ENCODE measurements at regions not wholly inside any gene's neighbourhood (a gene's known extent, or its start where the extent isn't known, plus 50 kb on each side); places are given as distances from the start of the nearest gene placed in this dataset.

GRCh38 chr16:50436271-50436670 is 67.5 kb upstream of the BRD7 start:
- Histone ChIP-seq H3K27me3 (no peaks in the 10 kb centered on the region), H3K9me3 (no peaks in the 10 kb centered on the region), H3K4me3 (no peak overlapping the region), H3K27ac (no peak overlapping the region), H3K4me1 (no peaks in the 10 kb centered on the region), H3K36me3 (no peaks in the 10 kb centered on the region)
- 78 to 90% methylated on average over 3 of the region's 3 CpGs for WGBS, 2 donors
- ATAC-seq (no peak), FAIRE-seq (no peak), DNase-seq (no peak)
- TF ChIP-seq, protein P1, sequence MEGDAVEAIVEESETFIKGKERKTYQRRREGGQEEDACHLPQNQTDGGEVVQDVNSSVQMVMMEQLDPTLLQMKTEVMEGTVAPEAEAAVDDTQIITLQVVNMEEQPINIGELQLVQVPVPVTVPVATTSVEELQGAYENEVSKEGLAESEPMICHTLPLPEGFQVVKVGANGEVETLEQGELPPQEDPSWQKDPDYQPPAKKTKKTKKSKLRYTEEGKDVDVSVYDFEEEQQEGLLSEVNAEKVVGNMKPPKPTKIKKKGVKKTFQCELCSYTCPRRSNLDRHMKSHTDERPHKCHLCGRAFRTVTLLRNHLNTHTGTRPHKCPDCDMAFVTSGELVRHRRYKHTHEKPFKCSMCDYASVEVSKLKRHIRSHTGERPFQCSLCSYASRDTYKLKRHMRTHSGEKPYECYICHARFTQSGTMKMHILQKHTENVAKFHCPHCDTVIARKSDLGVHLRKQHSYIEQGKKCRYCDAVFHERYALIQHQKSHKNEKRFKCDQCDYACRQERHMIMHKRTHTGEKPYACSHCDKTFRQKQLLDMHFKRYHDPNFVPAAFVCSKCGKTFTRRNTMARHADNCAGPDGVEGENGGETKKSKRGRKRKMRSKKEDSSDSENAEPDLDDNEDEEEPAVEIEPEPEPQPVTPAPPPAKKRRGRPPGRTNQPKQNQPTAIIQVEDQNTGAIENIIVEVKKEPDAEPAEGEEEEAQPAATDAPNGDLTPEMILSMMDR (IDR thresholded peaks at IDR 0.05): no peak
- intact Hi-C loops (cut with DNase I): no loop called here

GRCh38 chr16:50434872-50435478 is 66.2 kb upstream of the BRD7 start:
- intact Hi-C loops (cut with DNase I): no loop called here

DNA sequence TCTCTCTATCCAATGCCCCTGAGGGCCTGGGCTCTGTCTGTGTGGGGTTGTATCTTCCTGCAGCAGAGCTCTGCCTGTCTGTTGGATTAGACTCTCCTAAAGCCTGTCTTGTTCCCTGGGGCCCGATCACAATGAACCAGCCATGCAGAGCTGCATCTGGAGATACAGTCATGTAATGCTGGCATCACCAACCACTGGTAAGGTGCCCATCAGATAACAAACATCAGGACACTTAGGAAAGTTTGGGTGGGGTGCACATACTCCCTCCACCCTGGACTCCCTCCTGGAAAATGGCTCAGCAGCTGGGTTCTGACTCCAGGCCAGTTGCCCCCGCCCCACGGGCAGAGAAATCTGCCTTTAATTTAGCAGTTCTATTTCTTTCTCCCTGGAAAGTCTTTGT is 61.3 kb upstream of the BRD7 start:
- DNase-seq: no peak
- intact Hi-C loops (cut with DNase I): no loop called here
- TF ChIP-seq, protein P1 (IDR thresholded peaks at IDR 0.05): no peak
- FAIRE-seq: no peak
- Histone ChIP-seq H3K4me1 (no peaks in the 10 kb centered on the region), H3K36me3 (no peaks in the 10 kb centered on the region), H3K27me3 (no peaks in the 10 kb centered on the region), H3K9me3 (no peaks in the 10 kb centered on the region), H3K27ac (no peak overlapping the region), H3K4me3 (no peak overlapping the region)
- no peak for ATAC-seq
- 91 to 92% methylated on average over 3 of the region's 3 CpGs for WGBS, 2 donors

More at GRCh38 chr16:50434872-50435478, 66.2 kb upstream of the BRD7 start:
- DNase-seq (no peak), FAIRE-seq (no peak), ATAC-seq (no peak)
- Histone ChIP-seq H3K4me3 (no peak overlapping the region), H3K4me1 (no peaks in the 10 kb centered on the region), H3K27me3 (no peaks in the 10 kb centered on the region), H3K36me3 (no peaks in the 10 kb centered on the region), H3K9me3 (no peaks in the 10 kb centered on the region), H3K27ac (no peak overlapping the region)
- TF ChIP-seq, protein P1 (IDR thresholded peaks at IDR 0.05): no peak
- WGBS, 2 donors: 66 to 77% methylated on average over 7 of the region's 7 CpGs

- FAIRE-seq: no peak
- no peaks in the 10 kb centered on the region for H3K9me3 ChIP-seq
- TF ChIP-seq, protein P1 (IDR thresholded peaks at IDR 0.05): no peak
- no peaks in the 10 kb centered on the region for H3K27me3 ChIP-seq
- H3K27ac ChIP-seq: no peak overlapping the region
- no peak for ATAC-seq
- no peaks in the 10 kb centered on the region for H3K36me3 ChIP-seq
- H3K4me3 ChIP-seq: no peak overlapping the region
- intact Hi-C loops (cut with DNase I): no loop called here
- H3K4me1 ChIP-seq: no peaks in the 10 kb centered on the region
- DNase-seq: no peak
Measured at GRCh38 chr16:50428742-50429141, 60.0 kb upstream of the BRD7 start.

GRCh38 chr16:50428116-50428515 is 59.3 kb upstream of the BRD7 start:
- TF ChIP-seq, protein P1 (IDR thresholded peaks at IDR 0.05): no peak
- H3K27me3 ChIP-seq: no peaks in the 10 kb centered on the region
- H3K4me1 ChIP-seq: no peaks in the 10 kb centered on the region
- H3K36me3 ChIP-seq: no peaks in the 10 kb centered on the region
- no peak overlapping the region for H3K27ac ChIP-seq
- intact Hi-C loops (cut with DNase I): no loop called here
- no peak for FAIRE-seq
- H3K9me3 ChIP-seq: no peaks in the 10 kb centered on the region
- DNase-seq: no peak
- H3K4me3 ChIP-seq: no peak overlapping the region
- WGBS, 2 donors: 79 to 92% methylated on average over 2 of the region's 2 CpGs
- ATAC-seq: no peak

All from pancreas (tissue), 10 donors.